Left lung (tissue), 4 donors: ENCODE measurements at regions not wholly inside any gene's neighbourhood (a gene's known extent, or its start where the extent isn't known, plus 50 kb on each side); places are given as distances from the start of the nearest gene placed in this dataset.

Source experiments
- ATAC-seq: fragments of 200-7000 bp; cut with Tn5 transposase; one replicate; pipeline ENCODE4 v1.9.1; 2020; ENCODE audit warnings: moderate library complexity
- DNase-seq, 4 donors: peaks; one replicate each; pipeline ENCODE4 v3.0.0-alpha.2; 2013 to 2020
- H3K27ac ChIP-seq, 2 donors: fragments of 200-600 bp; sonication (generic) in 1 of 2; one replicate each; pipeline versions ENCODE4 v1.5.0 to v1.8.0; 2020 to 2021
- H3K27me3 ChIP-seq, 2 donors: fragments of 200-600 bp; sonication (generic) in 1 of 2; one replicate each; pipeline versions ENCODE4 v1.5.0 to v1.8.0; 2020 to 2021
- H3K36me3 ChIP-seq, 2 donors: fragments of 200-600 bp; sonication (generic) in 1 of 2; one replicate each; pipeline versions ENCODE4 v1.5.0 to v1.8.0; 2020 to 2021
- H3K4me1 ChIP-seq, 2 donors: fragments of 200-600 bp; one replicate each; pipeline ENCODE4 v1.8.0; 2021
- H3K4me3 ChIP-seq, 2 donors: fragments of 200-600 bp; sonication (generic) in 1 of 2; one replicate each; pipeline versions ENCODE4 v1.5.0 to v1.8.0; 2020 to 2021; ENCODE audit warnings: mild to moderate bottlenecking in 1 of 2
- H3K9me3 ChIP-seq, 2 donors: fragments of 200-600 bp; sonication (generic) in 1 of 2; one replicate each; pipeline versions ENCODE4 v1.5.0 to v1.8.0; 2020 to 2021
- CTCF ChIP-seq, 2 donors: fragments of 200-600 bp; sonication (generic) in 1 of 2; IDR thresholded peaks; one replicate each; pipeline versions ENCODE4 v1.5.0 to v1.8.0; 2021; ENCODE audit warnings: antibody characterized with exemption in 2 of 2
- intact Hi-C, 2 donors: fragments of 100-400 bp; cut with DNase I; formaldehyde crosslinking; loops; one replicate each; pipeline versions ENCODE4 v1.11.2 to v1.14.2; 2022
- donor health status: DM: no; HTN: yes; CAD: no.
- donor health status: DM: no; HTN: no; CAD: no.

- no peak for DNase-seq
- H3K27ac ChIP-seq: no peak overlapping the region
- intact Hi-C loops: no loop called here
- H3K4me1 ChIP-seq: no peaks in the 10 kb centered on the region
- no peaks in the 10 kb centered on the region for H3K27me3 ChIP-seq
- no peaks in the 10 kb centered on the region for H3K36me3 ChIP-seq
- no peak for TF ChIP-seq CTCF (IDR thresholded peaks at IDR 0.05)
- H3K9me3 ChIP-seq: peaks cover 0 to 19% of the 10 kb centered on the region in 2 donors
- no peak for ATAC-seq
- no peak overlapping the region for H3K4me3 ChIP-seq
Measured at GRCh38 chr5:114184006-114184405, 177.9 kb upstream of the KCNN2 start.

GRCh38 chr5:114185274-114185673 lies 176.6 kb upstream of the KCNN2 start:
- intact Hi-C loops: no loop called here
- peaks cover 0 to 19% of the 10 kb centered on the region in 2 donors for H3K9me3 ChIP-seq
- H3K27me3 ChIP-seq: no peaks in the 10 kb centered on the region
- H3K4me3 ChIP-seq: no peak overlapping the region
- no peaks in the 10 kb centered on the region for H3K36me3 ChIP-seq
- ATAC-seq (no peak), DNase-seq (peak in 1 of 4 donors; percentile 32)
- no peak for TF ChIP-seq CTCF (IDR thresholded peaks at IDR 0.05)
- H3K4me1 ChIP-seq: no peaks in the 10 kb centered on the region
- peak overlapping the region in 1 of 2 donors; percentile 49 for H3K27ac ChIP-seq

GRCh38 chr5:114191441-114191840 lies 170.4 kb upstream of the KCNN2 start:
- intact Hi-C loops: no loop called here
- H3K36me3 ChIP-seq: no peaks in the 10 kb centered on the region
- H3K27ac ChIP-seq: no peak overlapping the region
- ATAC-seq (no peak), DNase-seq (no peak)
- H3K27me3 ChIP-seq: no peaks in the 10 kb centered on the region
- no peaks in the 10 kb centered on the region for H3K4me1 ChIP-seq
- TF ChIP-seq CTCF (IDR thresholded peaks at IDR 0.05): no peak
- H3K9me3 ChIP-seq: no peaks in the 10 kb centered on the region
- no peak overlapping the region for H3K4me3 ChIP-seq

- H3K4me1 ChIP-seq: no peaks in the 10 kb centered on the region
- no peak for TF ChIP-seq CTCF (IDR thresholded peaks at IDR 0.05)
- no peak overlapping the region for H3K27ac ChIP-seq
- no peaks in the 10 kb centered on the region for H3K27me3 ChIP-seq
- H3K4me3 ChIP-seq: no peak overlapping the region
- ATAC-seq (no peak), DNase-seq (no peak)
- no peaks in the 10 kb centered on the region for H3K9me3 ChIP-seq
- intact Hi-C loops: no loop called here
- H3K36me3 ChIP-seq: no peaks in the 10 kb centered on the region
Measured at GRCh38 chr5:114192108-114192507, 169.8 kb upstream of the KCNN2 start.

- H3K36me3 ChIP-seq: no peaks in the 10 kb centered on the region
- intact Hi-C loops: no loop called here
- no peak for TF ChIP-seq CTCF (IDR thresholded peaks at IDR 0.05)
- H3K27me3 ChIP-seq: no peaks in the 10 kb centered on the region
- H3K4me3 ChIP-seq: no peak overlapping the region
- ATAC-seq (peak; percentile 99), DNase-seq (peak in 2 of 4 donors; percentile 10 to 41)
- H3K4me1 ChIP-seq: no peaks in the 10 kb centered on the region
- no peak overlapping the region for H3K27ac ChIP-seq
- H3K9me3 ChIP-seq: peaks cover 0 to 16% of the 10 kb centered on the region in 2 donors
Measured at GRCh38 chr5:114201332-114201731, 160.5 kb upstream of the KCNN2 start.
